WTC11 (cell line): ENCODE measurements at regions not wholly inside any gene's neighbourhood (a gene's known extent, or its start where the extent isn't known, plus 50 kb on each side); places are given as distances from the start of the nearest gene placed in this dataset.

Source experiments
- ATAC-seq: fragments of 200-7000 bp; cut with Tn5 transposase; 2 replicates; pipeline ENCODE4 v1.10.0; 2021; ENCODE audit warnings: mild to moderate bottlenecking, moderate library complexity
- CTCF ChIA-PET: fragments of 300-600 bp; sonication (Branson Sonifier 250); formaldehyde crosslinking; loops from one replicate; lab custom pipeline; 2021; ENCODE audit warnings: antibody characterized with exemption; lab: Charles Lee
- POLR2A ChIA-PET: fragments of 350-600 bp; sonication (Branson Sonifier 250); formaldehyde crosslinking; loops from one replicate; lab custom pipeline; 2021; ENCODE audit warnings: antibody characterized with exemption; lab: Charles Lee
- DNase-seq: peaks from one replicate; pipeline ENCODE4 v3.0.0; 2021; ENCODE audit warnings: low spot score
- H3K27ac Mint-ChIP-seq: 2 replicates; pipeline ENCODE4 v1.8.0; 2021; ENCODE audit warnings: mixed read lengths
- H3K27me3 Mint-ChIP-seq: 2 replicates; pipeline ENCODE4 v1.8.0; 2021; ENCODE audit warnings: low read depth, mild to moderate bottlenecking, moderate library complexity, mixed read lengths
- H3K36me3 Mint-ChIP-seq: 2 replicates; pipeline ENCODE4 v1.8.0; 2021; ENCODE audit warnings: mixed read lengths
- H3K4me1 Mint-ChIP-seq: 2 replicates; pipeline ENCODE4 v1.8.0; 2022; ENCODE audit warnings: mixed read lengths
- H3K4me3 Mint-ChIP-seq: 2 replicates; pipeline ENCODE4 v1.8.0; 2021; ENCODE audit warnings: mild to moderate bottlenecking, moderate library complexity, mixed read lengths
- H3K9me3 Mint-ChIP-seq: 2 replicates; pipeline ENCODE4 v1.8.0; 2021; ENCODE audit warnings: mixed read lengths
- ELF4 ChIP-seq: sonication (generic); formaldehyde crosslinking; IDR thresholded peaks from 2 replicates; pipeline ENCODE4 v1.8.1; 2022; ENCODE audit warnings: low read depth, mild to moderate bottlenecking, moderate library complexity, missing genetic modification reagents
- EMX1 ChIP-seq: fragments of 250-450 bp; sonication (Bioruptor Pico); IDR thresholded peaks from 2 replicates; pipeline ENCODE4 v1.8.0; 2021; ENCODE audit warnings: mild to moderate bottlenecking
- ESRRA ChIP-seq: sonication (generic); formaldehyde crosslinking; IDR thresholded peaks from 2 replicates; pipeline ENCODE4 v1.8.1; 2022; ENCODE audit warnings: mild to moderate bottlenecking, missing genetic modification reagents, borderline replicate concordance
- FOXP1 ChIP-seq: sonication (generic); formaldehyde crosslinking; IDR thresholded peaks from 2 replicates; pipeline ENCODE4 v1.8.0; 2022; ENCODE audit warnings: missing genetic modification reagents, mild to moderate bottlenecking, moderate library complexity, borderline replicate concordance
- NR3C1 ChIP-seq: sonication (generic); formaldehyde crosslinking; conservative IDR thresholded peaks from 2 replicates; pipeline ENCODE4 v1.8.1; 2023; ENCODE audit warnings: low read depth, mild to moderate bottlenecking, missing genetic modification reagents
- RORB ChIP-seq: fragments of 250-450 bp; sonication (Bioruptor Pico); IDR thresholded peaks from 2 replicates; pipeline ENCODE4 v1.9.0; 2021; ENCODE audit warnings: mild to moderate bottlenecking
- TP53 ChIP-seq: sonication (generic); formaldehyde crosslinking; IDR thresholded peaks from 2 replicates; pipeline ENCODE4 v1.8.1; 2023; ENCODE audit warnings: mild to moderate bottlenecking, missing genetic modification reagents
- ZNF671 ChIP-seq: fragments of 250-450 bp; sonication (Bioruptor Pico); IDR thresholded peaks from 2 replicates; pipeline ENCODE4 v1.8.0; 2021; ENCODE audit warnings: mild to moderate bottlenecking
- TF ChIP-seq, protein P1 (sequence below): fragments of 250-450 bp; sonication (Bioruptor Pico); IDR thresholded peaks from 2 replicates; pipeline ENCODE4 v1.9.0; 2021; ENCODE audit warnings: mild to moderate bottlenecking
- TF ChIP-seq, protein P2 (sequence below): sonication (generic); formaldehyde crosslinking; IDR thresholded peaks from 2 replicates; pipeline ENCODE4 v1.8.0; 2022; ENCODE audit warnings: missing genetic modification reagents
- TF ChIP-seq, protein P3 (sequence below): sonication (generic); formaldehyde crosslinking; IDR thresholded peaks from 2 replicates; pipeline ENCODE4 v1.8.0; 2022; ENCODE audit warnings: mild to moderate bottlenecking, missing genetic modification reagents
- TF ChIP-seq, protein P4 (sequence below): sonication (generic); formaldehyde crosslinking; IDR thresholded peaks from 2 replicates; pipeline ENCODE4 v1.8.0; 2023; ENCODE audit warnings: missing genetic modification reagents
- TF ChIP-seq, protein P5 (sequence below): sonication (generic); formaldehyde crosslinking; IDR thresholded peaks from 2 replicates; pipeline ENCODE4 v1.8.1; 2023; ENCODE audit warnings: mild to moderate bottlenecking, missing genetic modification reagents, moderate library complexity

DNA sequence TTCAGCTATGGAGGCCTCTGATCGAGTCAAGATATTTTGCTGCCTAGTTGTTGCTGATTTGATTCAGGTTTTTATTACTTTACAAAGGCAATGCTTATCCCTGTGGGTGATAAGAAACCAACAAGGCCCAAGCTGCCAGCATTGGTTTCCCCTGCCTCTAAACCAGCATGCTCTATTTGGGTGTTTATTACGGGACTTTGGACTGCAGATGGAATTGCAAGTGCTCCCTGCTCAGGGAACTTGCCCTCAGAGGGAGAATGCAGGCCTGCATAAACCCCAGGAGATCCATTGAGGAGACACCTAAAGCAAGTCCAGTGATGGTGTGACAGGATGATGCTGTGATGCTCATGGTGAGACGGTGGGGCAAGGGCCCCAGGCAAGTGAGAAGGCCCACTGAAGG lies 172.1 kb downstream of the VAPA start:
- no peaks in the 10 kb centered on the region for H3K27me3 Mint-ChIP-seq
- TF ChIP-seq, protein P1, sequence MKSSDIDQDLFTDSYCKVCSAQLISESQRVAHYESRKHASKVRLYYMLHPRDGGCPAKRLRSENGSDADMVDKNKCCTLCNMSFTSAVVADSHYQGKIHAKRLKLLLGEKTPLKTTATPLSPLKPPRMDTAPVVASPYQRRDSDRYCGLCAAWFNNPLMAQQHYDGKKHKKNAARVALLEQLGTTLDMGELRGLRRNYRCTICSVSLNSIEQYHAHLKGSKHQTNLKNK (CRISPR knock-in tag) = no peak
- TF ChIP-seq, protein P2, sequence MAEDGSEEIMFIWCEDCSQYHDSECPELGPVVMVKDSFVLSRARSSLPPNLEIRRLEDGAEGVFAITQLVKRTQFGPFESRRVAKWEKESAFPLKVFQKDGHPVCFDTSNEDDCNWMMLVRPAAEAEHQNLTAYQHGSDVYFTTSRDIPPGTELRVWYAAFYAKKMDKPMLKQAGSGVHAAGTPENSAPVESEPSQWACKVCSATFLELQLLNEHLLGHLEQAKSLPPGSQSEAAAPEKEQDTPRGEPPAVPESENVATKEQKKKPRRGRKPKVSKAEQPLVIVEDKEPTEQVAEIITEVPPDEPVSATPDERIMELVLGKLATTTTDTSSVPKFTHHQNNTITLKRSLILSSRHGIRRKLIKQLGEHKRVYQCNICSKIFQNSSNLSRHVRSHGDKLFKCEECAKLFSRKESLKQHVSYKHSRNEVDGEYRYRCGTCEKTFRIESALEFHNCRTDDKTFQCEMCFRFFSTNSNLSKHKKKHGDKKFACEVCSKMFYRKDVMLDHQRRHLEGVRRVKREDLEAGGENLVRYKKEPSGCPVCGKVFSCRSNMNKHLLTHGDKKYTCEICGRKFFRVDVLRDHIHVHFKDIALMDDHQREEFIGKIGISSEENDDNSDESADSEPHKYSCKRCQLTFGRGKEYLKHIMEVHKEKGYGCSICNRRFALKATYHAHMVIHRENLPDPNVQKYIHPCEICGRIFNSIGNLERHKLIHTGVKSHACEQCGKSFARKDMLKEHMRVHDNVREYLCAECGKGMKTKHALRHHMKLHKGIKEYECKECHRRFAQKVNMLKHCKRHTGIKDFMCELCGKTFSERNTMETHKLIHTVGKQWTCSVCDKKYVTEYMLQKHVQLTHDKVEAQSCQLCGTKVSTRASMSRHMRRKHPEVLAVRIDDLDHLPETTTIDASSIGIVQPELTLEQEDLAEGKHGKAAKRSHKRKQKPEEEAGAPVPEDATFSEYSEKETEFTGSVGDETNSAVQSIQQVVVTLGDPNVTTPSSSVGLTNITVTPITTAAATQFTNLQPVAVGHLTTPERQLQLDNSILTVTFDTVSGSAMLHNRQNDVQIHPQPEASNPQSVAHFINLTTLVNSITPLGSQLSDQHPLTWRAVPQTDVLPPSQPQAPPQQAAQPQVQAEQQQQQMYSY (CRISPR knock-in tag) = no peak
- TF ChIP-seq, all 79 proteins: peak for 0
- H3K27ac Mint-ChIP-seq = no peak overlapping the region
- DNase-seq (no peak), ATAC-seq (no peak)
- H3K4me1 Mint-ChIP-seq = peaks cover 11% of the 10 kb centered on the region
- ChIA-PET POLR2A (no interaction called here), CTCF (interaction anchor here (1.4 kb wide), 1 partner anchor 161 kb away, joined by 3 read pairs; no protein-coding TSS in a partner anchor)
- H3K4me3 Mint-ChIP-seq = no peak overlapping the region
- H3K36me3 Mint-ChIP-seq = peaks cover 27% of the 10 kb centered on the region
- peaks cover 38% of the 10 kb centered on the region for H3K9me3 Mint-ChIP-seq

DNA sequence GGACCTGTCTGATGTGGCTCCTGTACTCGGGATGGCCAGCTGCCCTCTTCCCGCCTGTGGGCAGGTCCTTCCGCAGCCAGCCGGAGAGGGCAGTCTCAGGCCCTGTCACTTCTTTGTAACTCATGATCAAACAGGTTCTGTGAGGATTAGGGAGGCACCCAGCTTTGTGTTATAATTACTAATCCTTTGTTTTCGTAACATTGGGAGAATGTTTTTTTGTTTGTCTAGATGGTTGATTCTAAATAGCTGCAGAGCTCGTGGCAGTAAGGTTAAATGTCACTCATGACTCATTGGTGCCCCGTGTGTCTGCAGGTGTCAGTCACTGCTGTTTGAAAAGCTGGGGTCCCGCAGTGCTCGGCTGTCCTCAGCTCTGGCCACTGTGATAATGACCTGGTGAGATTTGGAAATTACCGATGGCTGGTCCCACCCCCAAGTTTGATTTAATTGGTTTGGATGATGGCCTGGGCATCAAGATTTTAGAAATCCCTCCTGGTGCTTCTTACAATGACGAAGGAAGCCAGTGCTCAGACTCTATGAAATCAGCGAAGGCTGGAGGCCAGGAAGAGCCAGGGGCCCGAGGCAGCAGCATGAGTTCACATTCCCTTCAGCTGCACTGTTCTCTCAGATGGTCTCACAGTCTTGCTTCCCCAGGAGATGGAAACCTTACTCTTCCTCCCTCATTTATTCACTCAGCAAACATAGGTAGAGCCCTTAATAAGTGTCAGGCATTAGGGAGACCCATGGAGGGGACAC lies 172.8 kb downstream of the VAPA start:
- ChIA-PET POLR2A (no interaction called here), CTCF (interaction anchor here (1.4 kb wide), 1 partner anchor 160 kb away, joined by 3 read pairs; no protein-coding TSS in a partner anchor)
- TF ChIP-seq NR3C1 (no peak), FOXP1 (CRISPR knock-in tag) (no peak), TP53 (no peak), EMX1 (CRISPR knock-in tag) (no peak), ELF4 (no peak), ZNF671 (CRISPR knock-in tag) (no peak), ESRRA (no peak)
- TF ChIP-seq, protein P3, sequence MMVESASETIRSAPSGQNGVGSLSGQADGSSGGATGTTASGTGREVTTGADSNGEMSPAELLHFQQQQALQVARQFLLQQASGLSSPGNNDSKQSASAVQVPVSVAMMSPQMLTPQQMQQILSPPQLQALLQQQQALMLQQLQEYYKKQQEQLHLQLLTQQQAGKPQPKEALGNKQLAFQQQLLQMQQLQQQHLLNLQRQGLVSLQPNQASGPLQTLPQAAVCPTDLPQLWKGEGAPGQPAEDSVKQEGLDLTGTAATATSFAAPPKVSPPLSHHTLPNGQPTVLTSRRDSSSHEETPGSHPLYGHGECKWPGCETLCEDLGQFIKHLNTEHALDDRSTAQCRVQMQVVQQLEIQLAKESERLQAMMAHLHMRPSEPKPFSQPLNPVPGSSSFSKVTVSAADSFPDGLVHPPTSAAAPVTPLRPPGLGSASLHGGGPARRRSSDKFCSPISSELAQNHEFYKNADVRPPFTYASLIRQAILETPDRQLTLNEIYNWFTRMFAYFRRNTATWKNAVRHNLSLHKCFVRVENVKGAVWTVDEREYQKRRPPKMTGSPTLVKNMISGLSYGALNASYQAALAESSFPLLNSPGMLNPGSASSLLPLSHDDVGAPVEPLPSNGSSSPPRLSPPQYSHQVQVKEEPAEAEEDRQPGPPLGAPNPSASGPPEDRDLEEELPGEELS (CRISPR knock-in tag) = no peak
- no peak for DNase-seq
- ATAC-seq = no peak
- peaks cover 23% of the 10 kb centered on the region for H3K36me3 Mint-ChIP-seq
- peaks cover 36% of the 10 kb centered on the region for H3K9me3 Mint-ChIP-seq
- H3K4me1 Mint-ChIP-seq = peaks cover 14% of the 10 kb centered on the region
- no peaks in the 10 kb centered on the region for H3K27me3 Mint-ChIP-seq
- no peak overlapping the region for H3K27ac Mint-ChIP-seq
- H3K4me3 Mint-ChIP-seq = no peak overlapping the region

DNA sequence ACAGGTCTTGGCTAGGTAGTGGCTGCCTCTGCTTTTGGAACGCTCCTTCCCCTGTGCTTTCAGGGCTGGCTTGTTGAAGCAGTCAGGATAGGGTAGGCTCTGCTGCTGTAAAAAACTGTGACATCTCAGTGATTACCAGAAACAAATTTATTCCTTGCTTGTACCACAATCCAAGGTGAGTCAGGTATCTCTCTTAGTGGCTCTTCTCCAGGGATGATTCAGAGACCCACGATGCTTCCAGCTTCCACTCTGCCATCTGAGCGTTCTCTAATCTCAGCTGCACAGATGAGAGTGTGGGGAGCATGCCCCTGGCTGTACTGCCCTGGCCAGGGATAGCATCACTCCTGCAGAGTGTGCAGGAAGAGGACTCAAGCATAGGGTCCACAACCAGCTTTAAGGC lies 174.9 kb downstream of the VAPA start:
- H3K9me3 Mint-ChIP-seq = peaks cover 25% of the 10 kb centered on the region
- TF ChIP-seq, protein P4, sequence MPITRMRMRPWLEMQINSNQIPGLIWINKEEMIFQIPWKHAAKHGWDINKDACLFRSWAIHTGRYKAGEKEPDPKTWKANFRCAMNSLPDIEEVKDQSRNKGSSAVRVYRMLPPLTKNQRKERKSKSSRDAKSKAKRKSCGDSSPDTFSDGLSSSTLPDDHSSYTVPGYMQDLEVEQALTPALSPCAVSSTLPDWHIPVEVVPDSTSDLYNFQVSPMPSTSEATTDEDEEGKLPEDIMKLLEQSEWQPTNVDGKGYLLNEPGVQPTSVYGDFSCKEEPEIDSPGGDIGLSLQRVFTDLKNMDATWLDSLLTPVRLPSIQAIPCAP (CRISPR knock-in tag) = no peak
- no peak for TF ChIP-seq RORB (CRISPR knock-in tag)
- TF ChIP-seq, protein P5, sequence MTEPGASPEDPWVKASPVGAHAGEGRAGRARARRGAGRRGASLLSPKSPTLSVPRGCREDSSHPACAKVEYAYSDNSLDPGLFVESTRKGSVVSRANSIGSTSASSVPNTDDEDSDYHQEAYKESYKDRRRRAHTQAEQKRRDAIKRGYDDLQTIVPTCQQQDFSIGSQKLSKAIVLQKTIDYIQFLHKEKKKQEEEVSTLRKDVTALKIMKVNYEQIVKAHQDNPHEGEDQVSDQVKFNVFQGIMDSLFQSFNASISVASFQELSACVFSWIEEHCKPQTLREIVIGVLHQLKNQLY (CRISPR knock-in tag) = no peak
- TF ChIP-seq, all 79 proteins: peak for 0
- ChIA-PET POLR2A (no interaction called here), CTCF (no interaction called here)
- Mint-ChIP-seq H3K4me1 (peaks cover 23% of the 10 kb centered on the region), H3K27ac (no peak overlapping the region), H3K27me3 (no peaks in the 10 kb centered on the region), H3K36me3 (peaks cover 12% of the 10 kb centered on the region), H3K4me3 (no peak overlapping the region)
- DNase-seq (no peak), ATAC-seq (no peak)
